Esophagus (tissue), 2 donors: ENCODE measurements at regions not wholly inside any gene's neighbourhood (a gene's known extent, or its start where the extent isn't known, plus 50 kb on each side); places are given as distances from the start of the nearest gene placed in this dataset.

ENCODE experiments used
- H3K27ac ChIP-seq, 2 donors: one replicate each; pipeline ENCODE4 v1.5.1; 2013; ENCODE audit warnings: low read depth in 2 of 2, mild to moderate bottlenecking in 2 of 2, inconsistent platforms in 1 of 2, low read length in 1 of 2, moderate library complexity in 1 of 2
- H3K27me3 ChIP-seq, 2 donors: one replicate each; pipeline ENCODE4 v1.6.1; 2013; ENCODE audit warnings: low read length in 2 of 2, control low read depth in 1 of 2, mild to moderate bottlenecking in 1 of 2; ENCODE audit not compliant: insufficient read depth in 2 of 2, control insufficient read depth in 1 of 2
- H3K36me3 ChIP-seq, 2 donors: one replicate each; pipeline ENCODE4 v1.6.1; 2013; ENCODE audit warnings: low read length in 1 of 2; ENCODE audit not compliant: control insufficient read depth in 2 of 2, insufficient read depth in 2 of 2
- H3K4me1 ChIP-seq, 2 donors: one replicate each; pipeline ENCODE4 v1.6.1; 2013; ENCODE audit warnings: low read length in 1 of 2; ENCODE audit not compliant: control insufficient read depth in 2 of 2, insufficient read depth in 2 of 2
- H3K4me3 ChIP-seq, 2 donors: one replicate each; pipeline ENCODE4 v1.5.1; 2013; ENCODE audit warnings: low read length in 2 of 2, mild to moderate bottlenecking in 2 of 2, low read depth in 1 of 2, moderate library complexity in 1 of 2
- H3K9me3 ChIP-seq, 2 donors: one replicate each; pipeline ENCODE4 v1.6.1; 2013; ENCODE audit warnings: mild to moderate bottlenecking in 2 of 2, low read depth in 1 of 2, low read length in 1 of 2, moderate library complexity in 1 of 2; ENCODE audit not compliant: control insufficient read depth in 2 of 2, insufficient read depth in 1 of 2
- WGBS, 2 donors: extraction: QIAGEN DNeasy Blood & Tissue Kit; methylation state at CpG; one replicate each; pipeline ENCODE4 v1.1.7; 2013; 5-methylcytosine and 5-hydroxymethylcytosine counted together
- donor health status: healthy with polysubstance abuse.
- donor health status: Bipolar disorder and iron deficiency.

GRCh38 chr16:9645911-9646310, 536.3 kb downstream of the GRIN2A start:
- Histone ChIP-seq H3K4me1 (no peaks in the 10 kb centered on the region), H3K27ac (no peak overlapping the region), H3K27me3 (no peaks in the 10 kb centered on the region), H3K36me3 (no peaks in the 10 kb centered on the region), H3K9me3 (peaks cover 0 to 4% of the 10 kb centered on the region in 2 donors), H3K4me3 (no peak overlapping the region)
- WGBS, 2 donors, result 89% methylated on average over 3 of the region's 3 CpGs

GRCh38 chr16:9647981-9648701, 534.1 kb downstream of the GRIN2A start:
- H3K4me3 ChIP-seq, result no peak overlapping the region
- H3K4me1 ChIP-seq, result no peaks in the 10 kb centered on the region
- H3K36me3 ChIP-seq, result no peaks in the 10 kb centered on the region
- H3K27me3 ChIP-seq, result no peaks in the 10 kb centered on the region
- H3K27ac ChIP-seq, result no peak overlapping the region
- H3K9me3 ChIP-seq, result peaks cover 0 to 6% of the 10 kb centered on the region in 2 donors
- WGBS, 2 donors, result 24 to 25% methylated on average over 7 of the region's 7 CpGs

GRCh38 chr16:9650284-9650683, 531.9 kb downstream of the GRIN2A start:
- Histone ChIP-seq H3K36me3 (no peaks in the 10 kb centered on the region), H3K27me3 (no peaks in the 10 kb centered on the region), H3K4me1 (no peaks in the 10 kb centered on the region), H3K4me3 (no peak overlapping the region), H3K9me3 (peaks cover 0 to 6% of the 10 kb centered on the region in 2 donors), H3K27ac (no peak overlapping the region)
- 36 to 69% methylated on average over 1 of the region's 1 CpG for WGBS, 2 donors

- Histone ChIP-seq H3K4me1 (no peaks in the 10 kb centered on the region), H3K27ac (no peak overlapping the region), H3K36me3 (no peaks in the 10 kb centered on the region), H3K9me3 (peaks cover 0 to 6% of the 10 kb centered on the region in 2 donors), H3K4me3 (no peak overlapping the region), H3K27me3 (no peaks in the 10 kb centered on the region)
- WGBS, 2 donors, result 79 to 80% methylated on average over 5 of the region's 5 CpGs
Measured at GRCh38 chr16:9655051-9655450, 527.2 kb downstream of the GRIN2A start.

GRCh38 chr16:9657641-9658040, 524.6 kb downstream of the GRIN2A start:
- peaks cover 0 to 4% of the 10 kb centered on the region in 2 donors for H3K27me3 ChIP-seq
- no peak overlapping the region for H3K27ac ChIP-seq
- no peaks in the 10 kb centered on the region for H3K36me3 ChIP-seq
- H3K4me1 ChIP-seq, result no peaks in the 10 kb centered on the region
- no peak overlapping the region for H3K4me3 ChIP-seq
- WGBS, 2 donors, result 20 to 30% methylated on average over 3 of the region's 3 CpGs
- peaks cover 0 to 2% of the 10 kb centered on the region in 2 donors for H3K9me3 ChIP-seq

- no peak overlapping the region for H3K4me3 ChIP-seq
- 18 to 22% methylated on average over 4 of the region's 4 CpGs for WGBS, 2 donors
- H3K27me3 ChIP-seq, result peaks cover 0 to 7% of the 10 kb centered on the region in 2 donors
- H3K27ac ChIP-seq, result no peak overlapping the region
- peaks cover 0 to 2% of the 10 kb centered on the region in 2 donors for H3K9me3 ChIP-seq
- no peaks in the 10 kb centered on the region for H3K4me1 ChIP-seq
- H3K36me3 ChIP-seq, result no peaks in the 10 kb centered on the region
Measured at GRCh38 chr16:9658164-9658563, 524.1 kb downstream of the GRIN2A start.

GRCh38 chr16:9658586-9658985, 523.6 kb downstream of the GRIN2A start:
- 67 to 70% methylated on average over 5 of the region's 5 CpGs for WGBS, 2 donors
- Histone ChIP-seq H3K27me3 (peaks cover 0 to 7% of the 10 kb centered on the region in 2 donors), H3K9me3 (peaks cover 0 to 2% of the 10 kb centered on the region in 2 donors), H3K4me1 (no peaks in the 10 kb centered on the region), H3K36me3 (no peaks in the 10 kb centered on the region), H3K27ac (no peak overlapping the region), H3K4me3 (no peak overlapping the region)

GRCh38 chr16:9660898-9661297, 521.3 kb downstream of the GRIN2A start:
- no peak overlapping the region for H3K27ac ChIP-seq
- WGBS, 2 donors, result 43 to 45% methylated on average over 6 of the region's 6 CpGs
- H3K27me3 ChIP-seq, result peaks cover 0 to 7% of the 10 kb centered on the region in 2 donors
- no peaks in the 10 kb centered on the region for H3K36me3 ChIP-seq
- H3K9me3 ChIP-seq, result peaks cover 0 to 4% of the 10 kb centered on the region in 2 donors
- H3K4me3 ChIP-seq, result no peak overlapping the region
- no peaks in the 10 kb centered on the region for H3K4me1 ChIP-seq

- H3K27me3 ChIP-seq, result peaks cover 0 to 7% of the 10 kb centered on the region in 2 donors
- H3K36me3 ChIP-seq, result no peaks in the 10 kb centered on the region
- peaks cover 0 to 4% of the 10 kb centered on the region in 2 donors for H3K9me3 ChIP-seq
- no peak overlapping the region for H3K27ac ChIP-seq
- WGBS, 2 donors, result 41 to 43% methylated on average over 10 of the region's 10 CpGs
- H3K4me3 ChIP-seq, result no peak overlapping the region
- H3K4me1 ChIP-seq, result no peaks in the 10 kb centered on the region
Measured at GRCh38 chr16:9661336-9662017, 520.8 kb downstream of the GRIN2A start.
